ENCODE measurements at regions not wholly inside any gene's neighbourhood (a gene's known extent, or its start where the extent isn't known, plus 50 kb on each side); places are given as distances from the start of the nearest gene placed in this dataset.

DNA sequence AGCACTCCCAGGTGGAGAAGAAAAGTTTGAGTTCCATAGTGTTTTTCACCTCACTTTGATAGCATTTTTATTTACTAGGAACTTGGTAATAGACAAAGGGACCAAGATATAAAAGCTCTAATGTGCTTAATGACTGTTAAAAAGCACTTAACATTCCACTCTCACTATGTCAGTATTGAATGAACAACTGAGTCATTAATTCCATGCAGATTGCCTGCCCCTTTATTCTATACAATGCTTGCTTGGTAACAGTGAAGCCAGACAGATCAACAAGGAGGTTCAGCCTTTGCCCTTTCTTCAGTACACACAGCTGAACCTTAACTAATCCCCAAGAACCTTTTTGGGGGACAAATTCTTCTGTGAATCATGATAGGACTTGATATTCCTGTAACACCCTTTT is 425.5 kb downstream of the NUF2 start:
- no peak overlapping the region for H3K27ac ChIP-seq
- TF ChIP-seq ZFX (IDR thresholded peaks at IDR 0.05): no peak
- TF ChIP-seq, protein P1, sequence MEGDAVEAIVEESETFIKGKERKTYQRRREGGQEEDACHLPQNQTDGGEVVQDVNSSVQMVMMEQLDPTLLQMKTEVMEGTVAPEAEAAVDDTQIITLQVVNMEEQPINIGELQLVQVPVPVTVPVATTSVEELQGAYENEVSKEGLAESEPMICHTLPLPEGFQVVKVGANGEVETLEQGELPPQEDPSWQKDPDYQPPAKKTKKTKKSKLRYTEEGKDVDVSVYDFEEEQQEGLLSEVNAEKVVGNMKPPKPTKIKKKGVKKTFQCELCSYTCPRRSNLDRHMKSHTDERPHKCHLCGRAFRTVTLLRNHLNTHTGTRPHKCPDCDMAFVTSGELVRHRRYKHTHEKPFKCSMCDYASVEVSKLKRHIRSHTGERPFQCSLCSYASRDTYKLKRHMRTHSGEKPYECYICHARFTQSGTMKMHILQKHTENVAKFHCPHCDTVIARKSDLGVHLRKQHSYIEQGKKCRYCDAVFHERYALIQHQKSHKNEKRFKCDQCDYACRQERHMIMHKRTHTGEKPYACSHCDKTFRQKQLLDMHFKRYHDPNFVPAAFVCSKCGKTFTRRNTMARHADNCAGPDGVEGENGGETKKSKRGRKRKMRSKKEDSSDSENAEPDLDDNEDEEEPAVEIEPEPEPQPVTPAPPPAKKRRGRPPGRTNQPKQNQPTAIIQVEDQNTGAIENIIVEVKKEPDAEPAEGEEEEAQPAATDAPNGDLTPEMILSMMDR (conservative IDR thresholded peaks at IDR 0.05): no peak

DNA sequence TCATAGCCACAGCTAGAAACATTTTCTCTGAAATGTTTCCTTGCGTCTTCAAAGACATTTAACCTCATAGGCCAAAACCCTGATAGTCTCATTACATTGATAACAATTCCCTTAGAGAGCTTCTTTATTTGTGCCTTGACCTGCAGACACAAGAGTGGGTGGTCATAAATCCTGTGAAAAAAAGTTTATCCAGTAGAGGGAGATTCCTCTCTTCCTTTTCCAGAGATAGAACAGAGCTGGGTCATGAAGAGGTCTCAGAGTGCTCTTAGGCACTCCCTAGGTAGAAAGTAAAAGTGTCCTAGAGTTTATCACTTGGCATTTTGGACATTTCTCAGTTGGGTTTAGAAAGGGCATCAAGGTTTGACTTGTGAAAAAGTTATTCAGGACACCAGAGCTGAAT is 426.1 kb downstream of the NUF2 start:
- TF ChIP-seq, protein P1 (conservative IDR thresholded peaks at IDR 0.05): peak; percentile 14
- TF ChIP-seq ZFX (IDR thresholded peaks at IDR 0.05): no peak
- H3K27ac ChIP-seq: no peak overlapping the region

DNA sequence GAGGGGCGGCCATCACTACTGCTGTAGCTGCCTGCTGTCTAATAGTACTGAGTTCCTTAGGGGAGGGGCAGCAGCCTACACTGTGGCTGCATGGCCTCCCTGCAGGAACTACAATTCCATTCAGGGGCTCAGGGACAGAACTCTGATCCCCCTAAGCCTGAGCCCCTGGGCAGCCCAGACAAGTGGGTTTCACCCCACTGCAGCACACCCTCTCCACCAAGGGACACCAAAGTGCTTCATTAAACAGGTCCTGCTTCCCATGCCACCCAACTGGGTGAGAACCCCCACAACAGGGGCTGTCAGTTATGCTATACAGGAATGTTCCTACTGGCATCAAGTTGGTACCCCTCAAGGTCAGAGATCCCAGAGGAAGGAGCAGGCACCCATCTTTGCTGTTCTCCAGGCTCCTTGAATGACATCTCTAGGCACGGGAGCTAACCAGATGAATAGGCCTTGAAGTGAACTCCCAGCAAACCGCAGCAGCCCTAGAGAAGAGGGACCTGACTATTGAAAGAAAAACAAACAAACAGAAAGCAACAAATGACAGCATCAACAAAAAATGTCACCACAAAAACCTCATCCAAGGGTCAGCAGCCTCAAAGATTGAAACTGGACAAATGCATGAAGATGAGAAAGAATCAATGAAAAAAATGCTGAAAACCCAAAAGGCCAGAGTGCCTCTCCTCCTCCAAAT is 437.4 kb downstream of the NUF2 start:
- TF ChIP-seq, protein P1 (conservative IDR thresholded peaks at IDR 0.05): no peak
- TF ChIP-seq ZFX (IDR thresholded peaks at IDR 0.05): no peak
- H3K27ac ChIP-seq: no peak overlapping the region

DNA sequence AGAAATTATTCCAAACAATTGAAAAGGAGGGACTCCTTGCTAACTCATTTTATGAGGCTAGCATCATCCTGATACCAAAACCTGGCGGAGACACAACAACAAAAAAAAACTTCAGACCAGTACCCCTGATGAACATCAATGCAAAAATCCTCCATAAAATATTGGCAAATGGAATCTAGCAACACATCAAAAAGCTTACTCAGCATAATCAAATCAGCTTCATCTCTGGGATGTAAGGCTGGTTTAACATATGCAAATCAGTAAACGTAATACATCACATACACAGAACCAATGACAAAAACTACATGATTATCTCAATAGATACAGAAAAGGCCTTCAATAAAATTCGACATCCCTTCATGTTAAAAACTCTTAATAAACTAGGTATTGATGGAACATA is 440.1 kb downstream of the NUF2 start:
- TF ChIP-seq, protein P1 (conservative IDR thresholded peaks at IDR 0.05): no peak
- H3K27ac ChIP-seq: no peak overlapping the region

DNA sequence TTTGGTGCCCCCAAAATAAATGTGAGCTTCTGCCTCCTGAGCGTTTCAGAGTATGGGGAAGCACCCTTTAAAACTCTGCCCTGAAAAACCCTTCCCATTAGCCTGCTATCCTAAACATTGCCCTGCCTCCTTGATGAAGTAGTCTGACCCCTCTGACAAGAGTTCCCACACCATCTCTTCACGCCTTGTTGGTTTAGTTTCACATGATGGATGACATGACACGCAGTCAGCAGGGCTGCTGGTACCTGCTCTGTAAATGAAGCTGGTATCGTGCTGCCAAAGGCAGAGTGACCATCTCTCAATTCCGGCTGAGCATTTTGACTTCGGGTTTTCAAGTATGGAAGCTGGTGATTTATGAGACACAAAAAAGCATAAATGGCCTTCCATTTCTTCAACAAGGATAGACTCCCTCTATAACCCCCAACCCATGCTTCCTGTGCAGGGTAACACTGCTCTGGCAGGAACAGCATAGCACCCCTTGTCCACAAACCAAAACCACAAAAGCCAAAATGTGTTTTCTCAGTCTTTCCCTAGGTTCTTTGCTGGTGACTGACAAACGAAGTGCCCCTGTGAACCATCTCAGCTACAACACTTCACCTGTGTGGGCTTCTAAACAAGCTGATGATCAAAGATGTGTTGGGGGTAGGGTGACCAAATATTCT is 444.6 kb downstream of the NUF2 start:
- H3K27ac ChIP-seq: no peak overlapping the region
- TF ChIP-seq, protein P1 (conservative IDR thresholded peaks at IDR 0.05): no peak
- no peak for TF ChIP-seq ZFX (IDR thresholded peaks at IDR 0.05)

DNA sequence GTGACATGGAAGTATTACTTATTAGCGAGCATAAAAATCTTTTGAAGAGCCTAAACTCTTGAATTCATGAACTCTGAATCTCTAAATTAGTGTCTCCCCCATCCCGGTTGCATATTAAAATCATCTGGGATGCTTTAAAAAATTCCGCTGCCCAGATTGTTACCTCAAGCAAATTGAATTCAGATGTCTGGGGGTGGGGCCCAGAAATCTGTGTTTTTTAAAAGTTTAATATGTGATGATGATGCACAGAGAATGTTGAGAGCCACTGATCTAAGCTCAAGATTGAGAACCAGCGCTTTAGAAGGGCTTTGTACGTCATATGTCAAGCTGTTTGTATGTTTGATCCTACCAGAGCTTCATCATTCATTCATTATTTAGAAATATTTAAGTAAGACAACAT is 446.8 kb downstream of the NUF2 start:
- no peak overlapping the region for H3K27ac ChIP-seq
- no peak for TF ChIP-seq ZFX (IDR thresholded peaks at IDR 0.05)
- TF ChIP-seq, protein P1 (conservative IDR thresholded peaks at IDR 0.05): no peak

DNA sequence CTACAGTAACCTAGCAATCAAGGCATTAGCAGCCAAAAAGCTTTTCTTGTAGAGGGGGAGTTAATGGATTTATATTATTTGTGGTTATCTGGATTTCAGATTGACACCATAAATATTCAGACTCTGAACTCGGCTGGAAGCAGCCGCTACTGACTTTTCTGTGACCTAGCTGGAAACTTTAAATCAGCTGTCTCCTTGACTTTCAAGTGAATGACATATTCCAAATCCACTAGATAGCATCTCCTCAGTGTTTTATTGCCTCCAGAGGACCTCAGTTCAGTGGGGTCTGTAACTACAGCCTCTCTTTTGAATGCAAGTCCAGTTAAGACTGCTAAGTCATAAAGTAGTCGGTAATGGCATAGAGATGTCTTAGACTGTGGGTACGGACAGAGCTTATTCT is 448.5 kb downstream of the NUF2 start:
- TF ChIP-seq, protein P1 (conservative IDR thresholded peaks at IDR 0.05): no peak
- no peak for TF ChIP-seq ZFX (IDR thresholded peaks at IDR 0.05)
- no peak overlapping the region for H3K27ac ChIP-seq
